ENCODE measurements at regions not wholly inside any gene's neighbourhood (a gene's known extent, or its start where the extent isn't known, plus 50 kb on each side); places are given as distances from the start of the nearest gene placed in this dataset.
"Not testable (repeated sequence)": the region's sequence is repeated elsewhere in the genome, so short reads cannot be mapped to it uniquely, and the experiment has no call there.

GRCh38 chr10:95137990-95138625 lies 55.9 kb upstream of the ACSM6 start:
- not testable (repeated sequence) for H2AFZ ChIP-seq (ENCODE audit: low read depth, low read length); H3K4me2 ChIP-seq (ENCODE audit: low read length); H3K4me1 ChIP-seq (ENCODE audit: low read length); H3K27me3 ChIP-seq (ENCODE audit: low read depth, low read length); H4K20me1 ChIP-seq (ENCODE audit: insufficient read depth, low read length); H3K79me2 ChIP-seq (ENCODE audit: low read length); H3K4me3 ChIP-seq (ENCODE audit: low read length); H3K9me3 ChIP-seq (ENCODE audit: insufficient read depth, low read length); H3K9ac ChIP-seq (ENCODE audit: low read length); H3K27ac ChIP-seq (ENCODE audit: low read length); H3K36me3 ChIP-seq (replicated peaks; ENCODE audit: low read depth, low read length)

GRCh38 chr10:95134490-95134889 lies 59.5 kb upstream of the ACSM6 start:
- Histone ChIP-seq H3K4me2 (ENCODE audit: low read length) (no peak overlapping the region), H3K9ac (ENCODE audit: low read length) (no peak overlapping the region), H4K20me1 (ENCODE audit: insufficient read depth, low read length) (no peaks in the 10 kb centered on the region), H3K4me3 (ENCODE audit: low read length) (no peak overlapping the region), H3K36me3 (replicated peaks; ENCODE audit: low read depth, low read length) (no peaks in the 10 kb centered on the region), H3K27me3 (ENCODE audit: low read depth, low read length) (no peaks in the 10 kb centered on the region), H3K9me3 (ENCODE audit: insufficient read depth, low read length) (no peaks in the 10 kb centered on the region), H3K79me2 (ENCODE audit: low read length) (no peaks in the 10 kb centered on the region), H2AFZ (ENCODE audit: low read depth, low read length) (no peak overlapping the region), H3K27ac (ENCODE audit: low read length) (no peak overlapping the region), H3K4me1 (ENCODE audit: low read length) (no peaks in the 10 kb centered on the region)
- TF ChIP-seq EZH2phosphoT487 (IDR thresholded peaks at IDR 0.05; ENCODE audit: low read depth), result no peak
- no peak for TF ChIP-seq CTCF (IDR thresholded peaks at IDR 0.05; ENCODE audit: low read depth, low read length)

- no peaks in the 10 kb centered on the region for H4K20me1 ChIP-seq (ENCODE audit: insufficient read depth, low read length)
- no peak overlapping the region for H3K27ac ChIP-seq (ENCODE audit: low read length)
- H3K4me1 ChIP-seq (ENCODE audit: low read length), result no peaks in the 10 kb centered on the region
- H3K79me2 ChIP-seq (ENCODE audit: low read length), result no peaks in the 10 kb centered on the region
- no peaks in the 10 kb centered on the region for H3K9me3 ChIP-seq (ENCODE audit: insufficient read depth, low read length)
- H3K4me3 ChIP-seq (ENCODE audit: low read length), result no peak overlapping the region
- no peak overlapping the region for H3K4me2 ChIP-seq (ENCODE audit: low read length)
- no peak for TF ChIP-seq CTCF (IDR thresholded peaks at IDR 0.05; ENCODE audit: low read depth, low read length)
- TF ChIP-seq EZH2phosphoT487 (IDR thresholded peaks at IDR 0.05; ENCODE audit: low read depth), result no peak
- H3K36me3 ChIP-seq (replicated peaks; ENCODE audit: low read depth, low read length), result no peaks in the 10 kb centered on the region
- H3K27me3 ChIP-seq (ENCODE audit: low read depth, low read length), result no peaks in the 10 kb centered on the region
- H3K9ac ChIP-seq (ENCODE audit: low read length), result no peak overlapping the region
- no peak overlapping the region for H2AFZ ChIP-seq (ENCODE audit: low read depth, low read length)
Measured at GRCh38 chr10:95133997-95134396, 60.0 kb upstream of the ACSM6 start.

GRCh38 chr10:95133016-95133752 lies 60.9 kb upstream of the ACSM6 start:
- Histone ChIP-seq H3K4me1 (ENCODE audit: low read length) (no peaks in the 10 kb centered on the region), H3K4me3 (ENCODE audit: low read length) (no peak overlapping the region), H3K4me2 (ENCODE audit: low read length) (no peak overlapping the region), H3K9me3 (ENCODE audit: insufficient read depth, low read length) (no peaks in the 10 kb centered on the region), H4K20me1 (ENCODE audit: insufficient read depth, low read length) (no peaks in the 10 kb centered on the region), H2AFZ (ENCODE audit: low read depth, low read length) (no peak overlapping the region), H3K79me2 (ENCODE audit: low read length) (no peaks in the 10 kb centered on the region), H3K9ac (ENCODE audit: low read length) (no peak overlapping the region), H3K27ac (ENCODE audit: low read length) (no peak overlapping the region), H3K36me3 (replicated peaks; ENCODE audit: low read depth, low read length) (no peaks in the 10 kb centered on the region), H3K27me3 (ENCODE audit: low read depth, low read length) (no peaks in the 10 kb centered on the region)
- no peak for TF ChIP-seq EZH2phosphoT487 (IDR thresholded peaks at IDR 0.05; ENCODE audit: low read depth)
- peak; percentile 75 for TF ChIP-seq CTCF (IDR thresholded peaks at IDR 0.05; ENCODE audit: low read depth, low read length)

- H3K79me2 ChIP-seq (ENCODE audit: low read length); H3K4me2 ChIP-seq (ENCODE audit: low read length); H3K4me3 ChIP-seq (ENCODE audit: low read length); H3K27ac ChIP-seq (ENCODE audit: low read length); H3K36me3 ChIP-seq (replicated peaks; ENCODE audit: low read depth, low read length); H2AFZ ChIP-seq (ENCODE audit: low read depth, low read length); H3K4me1 ChIP-seq (ENCODE audit: low read length); H3K9ac ChIP-seq (ENCODE audit: low read length); H4K20me1 ChIP-seq (ENCODE audit: insufficient read depth, low read length); H3K9me3 ChIP-seq (ENCODE audit: insufficient read depth, low read length); H3K27me3 ChIP-seq (ENCODE audit: low read depth, low read length): not testable (repeated sequence)
Measured at GRCh38 chr10:95130429-95130828, 61.1 kb upstream of the CYP2C8 start.

Data from OCI-LY3 (cell line).